Astrocyte of the cerebellum (primary cell): ENCODE measurements at regions not wholly inside any gene's neighbourhood (a gene's known extent, or its start where the extent isn't known, plus 50 kb on each side); places are given as distances from the start of the nearest gene placed in this dataset.

Experiments
- DNase-seq: peaks from one replicate; pipeline ENCODE4 v3.0.0-alpha.2; 2011; ENCODE audit warnings: low read depth
- H3K4me3 ChIP-seq: 2 replicates; pipeline ENCODE4 v1.5.1; 2011; ENCODE audit warnings: mild to moderate bottlenecking, low read depth, low read length, moderate library complexity
- in situ Hi-C: cut with HindIII; loops from 2 replicates; pipeline ENCODE4 v1.10.0; 2017; ENCODE audit warnings: low sequenced_read_pairs
- TF ChIP-seq, protein P1 (sequence below): IDR thresholded peaks from 2 replicates; pipeline ENCODE4 v1.5.1; 2012; ENCODE audit warnings: low read length, low read depth, moderate library complexity, mild to moderate bottlenecking; ENCODE audit errors: missing control alignments

DNA sequence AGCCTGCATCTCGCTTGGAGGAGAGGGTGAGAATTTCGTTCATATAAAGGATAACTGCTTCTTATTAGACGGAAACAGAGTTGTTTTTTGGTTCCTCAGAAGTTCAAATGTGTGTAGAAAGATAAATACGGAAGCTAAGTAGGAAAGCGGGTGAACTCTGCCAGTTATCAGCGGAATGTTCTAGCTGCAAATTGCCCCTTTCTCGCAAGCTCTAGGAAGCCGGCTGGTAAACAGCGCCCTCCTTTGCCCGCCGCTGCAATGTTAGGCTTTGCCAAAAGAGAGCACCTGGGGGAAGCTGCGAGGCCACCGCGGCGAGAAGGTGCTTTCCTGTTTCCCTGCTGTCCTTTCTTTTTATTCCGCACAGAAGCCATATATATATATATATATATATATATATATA, 67.0 kb downstream of the IGLL5 start:
- TF ChIP-seq, protein P1, sequence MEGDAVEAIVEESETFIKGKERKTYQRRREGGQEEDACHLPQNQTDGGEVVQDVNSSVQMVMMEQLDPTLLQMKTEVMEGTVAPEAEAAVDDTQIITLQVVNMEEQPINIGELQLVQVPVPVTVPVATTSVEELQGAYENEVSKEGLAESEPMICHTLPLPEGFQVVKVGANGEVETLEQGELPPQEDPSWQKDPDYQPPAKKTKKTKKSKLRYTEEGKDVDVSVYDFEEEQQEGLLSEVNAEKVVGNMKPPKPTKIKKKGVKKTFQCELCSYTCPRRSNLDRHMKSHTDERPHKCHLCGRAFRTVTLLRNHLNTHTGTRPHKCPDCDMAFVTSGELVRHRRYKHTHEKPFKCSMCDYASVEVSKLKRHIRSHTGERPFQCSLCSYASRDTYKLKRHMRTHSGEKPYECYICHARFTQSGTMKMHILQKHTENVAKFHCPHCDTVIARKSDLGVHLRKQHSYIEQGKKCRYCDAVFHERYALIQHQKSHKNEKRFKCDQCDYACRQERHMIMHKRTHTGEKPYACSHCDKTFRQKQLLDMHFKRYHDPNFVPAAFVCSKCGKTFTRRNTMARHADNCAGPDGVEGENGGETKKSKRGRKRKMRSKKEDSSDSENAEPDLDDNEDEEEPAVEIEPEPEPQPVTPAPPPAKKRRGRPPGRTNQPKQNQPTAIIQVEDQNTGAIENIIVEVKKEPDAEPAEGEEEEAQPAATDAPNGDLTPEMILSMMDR: no peak
- DNase-seq: no peak
- in situ Hi-C loops: no loop called here
- no peak overlapping the region for H3K4me3 ChIP-seq

DNA sequence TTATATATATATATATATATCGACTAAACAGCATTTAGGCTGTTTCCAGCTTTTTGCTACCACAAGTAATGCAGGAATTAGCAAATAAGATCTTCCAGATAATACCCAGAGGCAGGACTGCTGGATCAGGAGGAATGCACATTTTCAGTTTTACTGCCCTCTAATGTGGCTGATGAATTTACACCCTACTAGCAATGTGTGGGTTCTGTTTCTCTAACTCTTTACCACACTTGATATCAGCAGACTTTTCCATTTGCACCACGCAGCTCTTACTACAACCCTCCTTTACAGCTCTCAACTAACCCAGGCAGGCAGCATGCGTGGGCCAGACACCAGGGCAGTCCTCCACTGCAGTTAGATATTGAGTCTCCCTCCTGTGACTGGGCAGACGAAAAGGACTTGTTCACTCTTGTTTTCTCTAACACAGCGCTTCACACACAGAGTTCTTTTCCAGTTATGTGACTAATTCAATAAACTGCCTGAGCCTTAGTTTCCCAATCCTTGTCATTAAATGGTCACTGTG, 67.7 kb downstream of the IGLL5 start:
- no peak overlapping the region for H3K4me3 ChIP-seq
- TF ChIP-seq, protein P1: no peak
- in situ Hi-C loops: no loop called here
- DNase-seq: no peak

DNA sequence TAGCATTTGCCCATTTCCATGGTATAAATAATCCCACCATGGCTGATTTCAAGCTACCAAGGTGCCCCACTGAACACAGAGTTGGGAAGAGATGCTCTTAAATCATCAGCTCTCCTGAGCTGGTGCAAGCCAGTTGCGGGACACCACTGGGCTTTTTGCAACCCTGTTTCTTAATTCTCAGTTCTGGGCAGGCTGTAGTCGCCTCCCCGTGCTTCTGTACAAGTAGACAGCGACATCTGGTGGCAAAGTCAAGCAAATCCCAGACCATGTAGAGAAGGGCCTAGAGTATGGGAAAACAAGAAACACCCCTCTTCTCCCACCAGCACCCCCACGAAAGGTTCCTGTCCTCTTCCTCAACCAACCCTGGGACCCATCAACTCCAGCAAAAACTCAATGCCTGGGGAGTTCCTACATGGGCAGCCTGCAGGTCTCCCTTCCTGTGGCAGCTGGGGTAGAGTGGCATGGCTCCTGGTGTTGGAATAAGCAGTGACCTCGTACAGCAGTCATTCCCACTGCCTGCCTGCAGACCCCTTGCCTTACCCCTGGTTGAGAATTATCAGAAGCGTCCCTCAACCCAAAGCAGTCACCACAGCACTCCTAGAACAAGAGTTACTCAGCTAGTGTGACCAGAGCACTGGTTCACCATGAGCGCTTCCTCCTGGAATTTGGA, 68.4 kb downstream of the IGLL5 start:
- in situ Hi-C loops: no loop called here
- TF ChIP-seq, protein P1: peak; percentile 84
- H3K4me3 ChIP-seq: no peak overlapping the region
- DNase-seq: peak; percentile 39

DNA sequence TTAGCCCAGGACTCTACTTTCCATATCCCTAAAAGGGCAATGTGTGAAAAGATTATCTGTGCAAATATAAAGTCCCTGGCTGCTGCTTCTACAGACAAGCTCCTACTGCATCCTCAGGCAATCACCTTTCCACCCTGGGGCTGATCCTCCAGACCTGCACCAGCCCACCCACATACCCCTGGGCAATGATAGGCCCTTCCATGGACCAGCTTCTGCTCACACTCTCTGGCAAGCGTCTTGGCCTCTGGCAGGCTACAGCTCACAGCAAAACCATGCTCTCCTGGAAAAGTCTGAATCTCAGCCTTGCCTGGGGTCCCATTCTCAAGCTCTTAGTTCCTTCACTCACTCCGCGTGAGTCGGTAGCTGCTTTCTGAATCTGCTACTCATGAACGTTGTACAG, 69.5 kb downstream of the IGLL5 start:
- no peak for DNase-seq
- TF ChIP-seq, protein P1: no peak
- no peak overlapping the region for H3K4me3 ChIP-seq
- in situ Hi-C loops: no loop called here

DNA sequence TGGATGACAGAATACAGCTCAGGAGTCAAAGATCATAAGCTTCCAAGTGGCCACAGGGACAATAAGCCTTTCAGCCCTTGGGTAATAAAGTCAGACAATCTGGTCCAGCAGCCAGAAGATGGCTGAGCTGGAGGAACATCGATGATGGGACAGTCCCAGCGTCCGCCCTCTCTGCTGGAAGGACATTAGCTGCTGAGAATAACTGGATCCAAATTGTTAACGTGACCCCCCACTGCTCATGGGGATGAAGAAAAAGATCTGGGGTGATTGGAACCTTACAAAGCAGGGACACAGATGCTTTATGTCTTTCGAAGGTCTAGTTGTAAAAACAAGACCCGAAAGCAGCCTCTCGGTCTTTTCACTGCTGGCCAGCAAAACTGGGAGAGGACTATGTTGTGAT, 71.0 kb downstream of the IGLL5 start:
- in situ Hi-C loops: no loop called here
- H3K4me3 ChIP-seq: no peak overlapping the region
- TF ChIP-seq, protein P1: no peak
- DNase-seq: no peak

DNA sequence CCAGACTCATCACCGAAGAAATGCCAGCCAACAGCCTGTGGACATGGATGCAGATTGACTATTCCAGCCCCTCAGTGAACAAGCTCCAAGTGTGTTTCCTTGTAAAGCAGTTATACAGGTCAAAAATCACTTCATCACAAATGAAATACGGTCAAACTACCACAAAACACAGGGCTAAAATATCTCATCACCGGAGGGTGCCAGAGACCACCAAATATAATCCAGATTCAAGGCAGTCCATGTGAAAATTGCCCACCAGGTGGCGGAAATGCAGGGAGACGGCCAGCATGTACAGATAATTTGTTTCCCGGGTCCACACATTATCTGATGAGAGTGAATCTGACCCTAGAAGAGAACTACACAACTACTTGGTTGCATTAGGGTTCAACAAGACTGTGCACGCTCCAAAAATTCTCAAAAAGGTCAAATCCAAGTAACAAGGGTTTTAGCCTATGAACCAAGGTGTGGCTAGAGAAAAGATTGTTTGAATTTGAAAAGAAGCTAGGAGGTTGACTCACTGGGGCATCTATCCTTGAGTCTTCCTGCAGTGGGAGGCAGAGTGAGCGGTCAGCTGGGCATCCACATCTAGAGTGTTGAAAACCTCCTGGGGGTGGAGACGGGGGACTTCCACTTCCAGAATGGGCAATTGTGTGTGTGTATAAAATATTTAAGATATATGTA, 71.7 kb downstream of the IGLL5 start:
- peak; percentile 59 for DNase-seq
- in situ Hi-C loops: no loop called here
- no peak overlapping the region for H3K4me3 ChIP-seq
- TF ChIP-seq, protein P1: peak; percentile 80
